ENCODE measurements at regions not wholly inside any gene's neighbourhood (a gene's known extent, or its start where the extent isn't known, plus 50 kb on each side); places are given as distances from the start of the nearest gene placed in this dataset.
A peak's percentile ranks its signal among the peaks of the same experiment; 100 is the strongest.

DNA sequence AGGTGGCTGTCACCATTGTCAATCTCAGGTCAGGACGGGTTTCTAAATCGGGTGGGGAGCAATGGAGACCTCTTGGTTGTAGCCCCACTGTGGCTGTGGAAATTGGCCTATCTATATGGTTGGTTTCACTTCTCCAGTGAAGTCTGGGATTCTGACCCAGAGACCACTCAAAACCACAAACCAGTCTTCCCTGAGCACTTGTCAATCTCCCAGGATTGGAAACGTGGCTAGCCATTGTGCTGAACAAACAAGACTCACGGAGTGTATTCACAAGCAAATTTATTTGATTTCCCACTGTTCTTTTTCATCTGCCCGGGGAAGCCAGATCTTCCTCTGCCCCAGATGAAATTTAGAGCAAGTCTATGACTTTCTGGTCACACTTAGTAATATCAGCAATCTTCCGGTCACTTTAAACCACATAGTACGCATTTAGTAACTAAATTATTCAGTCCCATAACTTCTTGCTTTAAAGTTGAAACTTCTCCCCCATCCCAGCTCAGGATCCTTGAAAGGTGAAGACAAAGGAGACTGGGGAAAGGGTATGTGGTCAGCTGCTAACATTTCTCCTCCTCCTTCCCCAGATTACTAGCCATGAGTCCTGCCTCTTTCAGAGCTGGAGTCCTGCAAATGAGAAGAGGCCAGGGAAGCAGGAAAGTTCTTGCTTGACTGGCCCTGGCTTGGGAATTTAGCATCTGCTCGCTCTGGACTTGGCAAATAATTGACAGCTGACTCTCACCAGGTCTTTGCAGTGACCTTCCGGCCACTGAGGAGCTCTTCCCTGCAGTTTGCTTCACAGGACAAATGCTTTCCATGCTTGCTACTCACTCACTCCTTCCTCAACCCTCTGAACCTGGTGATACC, 123.2 kb upstream of the MAX start:
- DNase-seq: no peak

DNA sequence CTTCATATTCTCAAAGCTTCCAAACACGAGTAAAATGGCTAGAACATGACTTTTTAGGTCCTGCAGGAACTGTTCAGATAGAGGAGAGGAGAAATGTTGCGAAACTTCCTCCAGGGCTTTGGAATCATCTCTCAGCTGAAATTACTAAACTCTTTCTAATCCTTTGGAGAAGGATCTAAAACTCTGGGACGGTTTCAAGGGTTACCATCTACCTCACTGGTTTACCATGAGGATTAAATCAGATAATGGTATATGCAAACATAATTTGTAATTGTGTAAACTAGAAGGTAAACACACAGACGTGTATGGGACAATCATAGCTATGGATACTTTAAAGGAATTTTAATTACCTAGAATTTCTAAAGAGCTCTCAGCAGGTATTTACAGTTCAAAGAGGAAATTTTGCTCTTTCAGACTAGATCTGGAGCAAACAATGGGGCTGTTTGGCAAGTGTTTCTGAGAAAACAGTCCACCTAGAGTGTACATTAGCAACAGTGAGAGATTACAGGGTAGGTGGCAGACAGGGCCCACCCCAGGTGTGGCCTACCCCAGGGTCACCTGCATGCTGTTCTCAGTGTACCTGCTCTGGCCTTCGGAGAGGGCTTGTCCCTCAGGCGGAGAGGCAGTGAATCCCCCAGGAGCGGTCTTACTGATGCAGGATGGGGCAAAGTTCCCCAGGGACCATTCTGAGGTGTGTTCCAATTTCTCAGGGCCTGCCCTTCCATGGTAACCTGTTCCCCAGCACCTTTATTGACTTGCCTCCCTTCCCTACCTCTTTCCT, 124.7 kb upstream of the MAX start:
- DNase-seq: no peak

- no peak for DNase-seq
These were observed 126.1 kb upstream of the MAX start for GRCh38 chr14:65228436-65228835.

DNA sequence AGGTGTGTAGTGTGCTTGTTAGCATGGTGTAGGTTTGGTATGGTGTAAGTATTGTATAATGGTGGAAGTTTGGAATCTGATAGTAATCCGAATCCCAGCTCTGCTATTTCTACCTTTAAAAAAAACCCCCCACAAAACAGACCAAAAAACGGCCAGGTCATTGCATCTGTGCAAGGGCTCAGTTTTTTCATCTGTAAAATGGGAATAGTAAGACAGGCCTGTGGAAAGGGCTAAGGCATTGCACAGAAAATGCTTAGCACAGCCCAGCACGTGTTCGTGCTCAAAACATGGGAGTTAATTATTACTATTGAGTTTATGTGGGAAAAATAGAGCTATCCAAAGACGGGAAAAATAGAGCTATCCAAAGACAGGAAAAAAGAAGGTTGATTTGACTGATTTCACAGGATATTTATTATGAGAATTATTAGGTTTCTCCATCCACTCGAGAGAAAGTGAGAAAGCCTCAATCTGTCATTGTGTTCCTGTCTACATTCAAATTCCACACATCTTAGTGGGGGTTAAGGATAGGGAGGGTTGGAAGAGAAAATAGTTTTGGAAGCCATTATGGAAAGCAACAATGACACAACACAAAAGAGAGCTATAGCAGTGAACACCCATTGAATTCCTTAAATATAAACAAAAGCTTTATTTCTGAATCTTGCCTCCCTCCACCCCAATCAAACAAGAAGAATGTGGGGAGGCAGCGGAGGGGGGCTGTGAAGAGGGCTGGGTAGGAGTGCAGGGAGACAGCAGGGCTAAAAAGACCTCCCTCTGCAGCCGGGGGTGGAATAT, 126.8 kb upstream of the MAX start:
- DNase-seq: no peak

GRCh38 chr14:65229748-65230728, 127.7 kb upstream of the MAX start:
- DNase-seq: peak; percentile 7 to 16

DNA sequence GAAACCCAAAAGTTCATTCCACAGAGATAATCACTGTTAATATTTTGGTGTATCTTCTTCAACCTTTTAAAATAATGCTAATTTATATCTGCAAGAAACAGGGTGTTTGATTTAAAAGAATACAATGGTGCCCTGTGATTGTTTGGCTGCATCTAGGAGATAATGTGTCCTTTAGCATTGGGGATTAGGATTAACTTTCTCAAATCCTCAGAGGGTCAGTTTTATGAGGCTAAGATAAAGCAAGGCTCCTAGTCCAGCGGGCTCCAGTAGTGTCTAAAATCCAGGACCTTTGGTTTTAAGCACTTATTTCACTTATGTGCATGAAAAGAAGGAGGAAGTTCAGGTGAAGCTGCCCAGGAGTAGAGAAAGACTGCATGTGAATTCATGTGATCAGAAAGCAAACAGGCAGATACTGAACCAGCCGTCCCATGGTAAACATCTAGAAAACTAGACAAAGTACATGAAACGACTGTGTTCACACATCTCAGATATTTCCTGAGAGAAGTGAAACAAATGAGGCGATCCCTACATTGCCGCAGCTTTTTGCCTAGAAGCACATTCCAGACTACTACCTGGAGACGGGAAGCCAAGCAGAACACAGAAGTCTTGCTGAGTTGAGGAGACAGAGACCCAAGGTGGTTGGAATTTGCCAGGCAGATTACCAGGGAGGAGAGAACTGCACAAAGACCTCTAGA, 129.1 kb upstream of the MAX start:
- no peak for DNase-seq

DNA sequence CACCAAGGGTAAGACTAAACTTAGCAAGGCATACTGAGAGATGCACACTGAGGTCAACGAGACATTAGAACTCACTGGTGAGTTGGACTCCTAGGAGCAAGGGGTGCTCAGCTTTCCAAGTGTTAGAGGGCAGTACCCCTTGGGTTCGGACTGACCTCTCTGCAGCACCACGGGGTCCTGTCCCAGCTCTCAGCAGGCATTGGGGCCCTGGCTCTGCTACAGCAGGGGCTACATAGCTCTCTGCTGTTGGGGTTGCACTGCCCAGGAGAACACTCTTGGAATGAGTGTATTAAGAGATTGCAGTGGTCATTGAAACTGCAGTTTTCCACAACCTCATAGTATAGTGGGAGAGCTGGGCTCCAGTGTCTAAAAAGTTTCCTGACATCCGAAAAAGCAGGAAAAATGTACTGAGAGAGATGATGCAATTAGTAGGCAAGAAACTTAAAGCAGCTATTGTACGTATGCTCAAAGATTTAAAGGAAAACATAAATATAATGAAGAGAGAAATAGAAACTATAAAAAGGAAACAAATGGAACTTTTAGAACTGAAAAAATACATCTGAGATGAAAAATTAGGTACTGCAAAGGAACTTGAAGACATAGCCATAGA, 132.5 kb upstream of the MAX start:
- no peak for DNase-seq

- no peak for DNase-seq
These were observed 134.9 kb upstream of the MAX start for GRCh38 chr14:65237023-65237814.

GRCh38 chr14:65237941-65238340, 135.6 kb upstream of the MAX start:
- no peak for DNase-seq

DNA sequence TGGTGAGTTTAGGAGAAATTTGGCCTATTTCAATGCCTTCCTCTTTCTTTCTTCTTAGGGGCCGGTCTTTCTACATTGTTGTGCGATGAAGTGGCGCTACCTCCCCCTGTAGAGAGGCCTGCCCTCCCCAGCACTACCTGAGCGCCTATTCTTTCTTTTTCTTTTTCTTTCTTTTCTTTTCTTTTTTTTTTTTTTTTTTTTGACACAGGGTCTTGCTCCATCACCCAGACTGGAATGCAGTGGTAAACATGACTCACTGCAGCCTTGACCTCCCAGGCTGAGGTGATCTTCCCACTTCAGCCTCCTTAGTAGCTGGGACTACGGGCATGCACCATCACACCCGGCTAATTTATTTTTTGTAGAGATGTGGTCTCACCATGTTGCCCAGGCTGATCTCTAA, 136.1 kb upstream of the MAX start:
- no peak for DNase-seq

- DNase-seq: no peak
These were observed 137.0 kb upstream of the MAX start for GRCh38 chr14:65239143-65239937.

DNA sequence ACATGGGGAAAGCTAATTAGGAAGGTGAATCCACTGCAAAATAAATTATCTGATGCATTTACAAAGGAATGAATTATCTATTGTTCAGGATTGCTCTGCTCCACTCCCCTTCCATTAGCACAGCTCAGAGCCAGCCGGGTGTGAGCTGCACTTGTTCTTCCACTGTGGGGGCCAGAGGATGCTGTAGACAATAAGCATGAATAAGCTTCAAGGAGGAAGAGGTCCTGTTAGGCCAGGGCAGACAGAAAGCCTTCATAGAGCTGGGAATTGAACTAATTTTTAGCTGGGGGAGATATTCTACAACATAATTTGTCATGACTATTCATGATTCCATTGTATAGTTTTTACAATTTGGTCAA, 137.6 kb upstream of the MAX start:
- no peak for DNase-seq

DNA sequence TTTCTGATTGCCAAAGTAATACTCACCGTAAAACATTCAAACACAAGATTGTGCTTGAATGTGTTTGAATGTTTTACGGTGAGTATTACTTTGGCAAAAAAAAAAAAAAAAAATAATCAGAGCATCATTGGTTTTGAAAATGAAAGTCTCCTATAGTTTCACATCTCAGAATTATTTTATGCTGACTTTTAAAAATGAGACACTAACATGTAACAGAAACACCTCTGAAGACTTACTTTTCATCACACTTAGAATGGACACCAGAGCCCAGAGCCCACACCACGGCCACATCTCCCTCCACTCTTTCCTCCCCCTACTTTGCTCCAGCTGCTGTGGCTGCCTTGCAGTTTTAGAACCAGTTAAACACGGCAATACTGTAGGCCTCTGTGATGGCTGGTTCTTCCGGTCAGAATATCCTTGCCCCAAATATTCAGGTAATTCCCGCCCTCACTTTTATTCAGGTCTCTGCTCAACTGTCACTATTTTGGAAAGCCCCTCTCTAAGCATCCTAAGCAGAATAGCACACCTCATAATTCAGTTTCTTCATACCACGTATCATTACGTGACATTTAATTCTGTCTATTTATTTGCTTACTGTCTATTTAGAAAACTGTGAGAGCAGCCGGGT, 138.9 kb upstream of the MAX start:
- DNase-seq: no peak

DNA sequence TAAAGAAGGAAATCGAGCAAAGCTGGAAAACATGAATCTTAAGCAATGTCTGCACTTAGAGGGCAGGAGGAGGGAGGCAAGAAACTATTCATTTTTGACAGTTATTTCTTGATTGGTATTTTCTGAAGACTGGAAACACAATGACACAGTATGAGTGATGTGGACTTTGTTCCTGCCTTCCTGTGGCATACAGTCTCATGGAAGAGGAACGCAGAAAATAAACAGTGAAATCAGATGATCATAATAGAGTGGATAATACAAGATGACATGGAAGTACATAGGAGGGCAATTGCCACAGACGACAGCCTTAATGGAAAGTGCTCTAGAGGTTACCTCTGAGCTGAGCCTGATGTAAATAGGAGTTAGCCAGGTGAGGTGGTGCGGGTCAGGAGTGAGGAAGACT, 140.4 kb upstream of the MAX start:
- DNase-seq: no peak

- DNase-seq: no peak
These were observed 141.6 kb upstream of the MAX start for GRCh38 chr14:65243766-65244442.

GRCh38 chr14:65249471-65250161, 147.3 kb upstream of the MAX start:
- DNase-seq: no peak

- DNase-seq: no peak
These were observed 147.8 kb upstream of the MAX start for GRCh38 chr14:65250162-65250495.

DNA sequence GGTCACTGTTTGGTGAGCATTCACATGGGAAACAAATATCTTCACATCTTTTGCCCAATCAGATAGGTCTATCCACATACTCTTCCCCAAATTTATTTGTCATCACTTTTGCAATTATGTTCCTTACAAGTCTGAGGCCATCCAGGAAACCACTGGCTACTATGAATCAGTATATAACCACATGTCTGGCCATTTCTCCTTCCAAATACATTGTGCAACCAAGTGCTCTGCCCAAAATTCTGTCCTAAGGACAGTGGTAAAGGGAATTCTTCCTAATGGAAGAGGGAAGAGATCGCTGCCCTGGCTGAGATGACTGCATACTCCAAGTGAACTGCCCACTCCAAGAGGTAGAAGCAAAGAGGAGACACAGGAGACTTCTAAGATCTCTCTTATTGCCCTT, 148.9 kb upstream of the MAX start:
- DNase-seq: no peak
